Mesenchymal stem cell (in vitro differentiated cells and primary cell): ENCODE measurements at regions not wholly inside any gene's neighbourhood (a gene's known extent, or its start where the extent isn't known, plus 50 kb on each side); places are given as distances from the start of the nearest gene placed in this dataset.

Source experiments
- DNase-seq: peaks from one replicate; pipeline ENCODE4 v3.0.0-alpha.2; 2013
- H2AFZ ChIP-seq: one replicate; pipeline ENCODE4 v1.6.1; 2013; ENCODE audit warnings: low read depth, mild to moderate bottlenecking, control low read depth, inconsistent platforms, low read length, moderate library complexity
- H2AK5ac ChIP-seq: 2 replicates; pipeline ENCODE4 v1.6.1; 2013; ENCODE audit warnings: low read length, moderate library complexity, mild to moderate bottlenecking, inconsistent platforms; ENCODE audit not compliant: severe bottlenecking
- H2BK120ac ChIP-seq: one replicate; pipeline ENCODE4 v1.6.1; 2013; ENCODE audit warnings: low read depth, mild to moderate bottlenecking, inconsistent platforms, low read length, moderate library complexity
- H2BK12ac ChIP-seq, 2 experiments: one replicate each; pipeline ENCODE4 v1.6.1; 2013; ENCODE audit warnings: inconsistent platforms in 2 of 2, low read length in 2 of 2, mild to moderate bottlenecking in 2 of 2, moderate library complexity in 2 of 2, control low read depth in 1 of 2
- H2BK15ac ChIP-seq: one replicate; pipeline ENCODE4 v1.6.1; 2013; ENCODE audit warnings: mild to moderate bottlenecking, low read depth, inconsistent platforms; ENCODE audit not compliant: poor library complexity, severe bottlenecking
- H2BK5ac ChIP-seq: 2 replicates; pipeline ENCODE4 v1.6.1; 2013; ENCODE audit warnings: low read depth, mild to moderate bottlenecking, low read length, control low read depth, inconsistent platforms; ENCODE audit not compliant: poor library complexity, severe bottlenecking
- H3K14ac ChIP-seq, 2 experiments: one replicate each; pipeline ENCODE4 v1.6.1; 2013; ENCODE audit warnings: inconsistent platforms in 2 of 2, low read length in 2 of 2, control low read depth in 1 of 2, mild to moderate bottlenecking in 1 of 2, moderate library complexity in 1 of 2
- H3K18ac ChIP-seq, 2 experiments: one replicate each; pipeline ENCODE4 v1.6.1; 2013; ENCODE audit warnings: inconsistent platforms in 2 of 2, low read length in 2 of 2, control low read depth in 1 of 2, low read depth in 1 of 2, mild to moderate bottlenecking in 1 of 2
- H3K23ac ChIP-seq, 2 experiments: one replicate each; pipeline ENCODE4 v1.6.1; 2013; ENCODE audit warnings: inconsistent platforms in 2 of 2, low read length in 2 of 2, mild to moderate bottlenecking in 2 of 2, moderate library complexity in 2 of 2, control low read depth in 1 of 2
- H3K27ac ChIP-seq: 2 replicates; pipeline ENCODE4 v1.5.1; 2013; ENCODE audit warnings: mild to moderate bottlenecking, moderate library complexity, low read length, control low read depth, inconsistent platforms; ENCODE audit not compliant: poor library complexity, severe bottlenecking
- H3K27me3 ChIP-seq, 2 experiments: 2 replicates each; pipeline versions ENCODE4 v1.6.1 to v1.7.0; 2013; ENCODE audit warnings: low read length in 2 of 2, mild to moderate bottlenecking in 2 of 2, moderate library complexity in 2 of 2, control low read depth in 1 of 2, inconsistent platforms in 1 of 2; ENCODE audit not compliant: control insufficient read depth in 1 of 2, insufficient read depth in 1 of 2
- H3K36me3 ChIP-seq, 2 experiments: 2 replicates each; pipeline versions ENCODE4 v1.6.1 to v1.7.0; 2013; ENCODE audit warnings: low read length in 2 of 2, control low read depth in 1 of 2, inconsistent platforms in 1 of 2, low read depth in 1 of 2, mild to moderate bottlenecking in 1 of 2; ENCODE audit not compliant: insufficient read depth in 2 of 2, control insufficient read depth in 1 of 2
- H3K4ac ChIP-seq, 2 experiments: one replicate each; pipeline ENCODE4 v1.6.1; 2013; ENCODE audit warnings: inconsistent platforms in 2 of 2, low read length in 2 of 2, mild to moderate bottlenecking in 2 of 2, moderate library complexity in 2 of 2, control low read depth in 1 of 2, low read depth in 1 of 2
- H3K4me1 ChIP-seq: 2 replicates; pipeline ENCODE4 v1.6.1; 2013; ENCODE audit warnings: low read depth, low read length, control low read depth; ENCODE audit not compliant: control insufficient read depth, insufficient read depth
- H3K4me2 ChIP-seq: 2 replicates; pipeline ENCODE4 v1.6.1; 2013; ENCODE audit warnings: low read length, mild to moderate bottlenecking, inconsistent platforms; ENCODE audit not compliant: poor library complexity, severe bottlenecking
- H3K4me3 ChIP-seq, 2 experiments: 2 replicates each; pipeline versions ENCODE4 v1.5.1 to v1.7.0; 2013; ENCODE audit warnings: low read length in 2 of 2, mild to moderate bottlenecking in 2 of 2, control low read depth in 1 of 2, low read depth in 1 of 2; ENCODE audit not compliant: insufficient read depth in 1 of 2
- H3K79me1 ChIP-seq: replicated peaks from 2 replicates; pipeline ENCODE4 v1.6.1; 2013; ENCODE audit warnings: mild to moderate bottlenecking, control low read depth, low read length, inconsistent platforms; ENCODE audit not compliant: poor library complexity, severe bottlenecking
- H3K9ac ChIP-seq: 2 replicates; pipeline ENCODE4 v1.7.0; 2013; ENCODE audit warnings: mild to moderate bottlenecking, low read length, moderate library complexity
- H3K9me3 ChIP-seq: 2 replicates; pipeline ENCODE4 v1.7.0; 2013; ENCODE audit warnings: mild to moderate bottlenecking, low read length; ENCODE audit not compliant: control insufficient read depth
- H4K8ac ChIP-seq: one replicate; pipeline ENCODE4 v1.6.1; 2013; ENCODE audit warnings: inconsistent platforms, mild to moderate bottlenecking, low read length, moderate library complexity
- H4K91ac ChIP-seq: one replicate; pipeline ENCODE4 v1.6.1; 2013; ENCODE audit warnings: mild to moderate bottlenecking, low read length, inconsistent platforms
- WGBS: methylation state at CpG from one replicate; pipeline ENCODE4 v1.1.7; 2013; ENCODE audit warnings: mixed read lengths; 5-methylcytosine and 5-hydroxymethylcytosine counted together

- no peak for DNase-seq
- Histone ChIP-seq H2BK120ac (no peak overlapping the region), H2BK12ac (no peak overlapping the region), H3K9ac (no peak overlapping the region), H3K4me2 (no peak overlapping the region), H3K36me3 (no peaks in the 10 kb centered on the region), H2BK5ac (no peak overlapping the region), H3K4ac (no peak overlapping the region), H3K23ac (no peak overlapping the region), H3K14ac (no peak overlapping the region), H2BK15ac (no peak overlapping the region), H2AFZ (no peak overlapping the region), H3K4me1 (no peaks in the 10 kb centered on the region), H4K91ac (no peak overlapping the region), H3K4me3 (no peak overlapping the region), H3K79me1 (no peaks in the 10 kb centered on the region), H2AK5ac (no peak overlapping the region), H3K27ac (no peak overlapping the region), H3K27me3 (no peaks in the 10 kb centered on the region), H3K18ac (no peak overlapping the region), H3K9me3 (peaks cover 11% of the 10 kb centered on the region), H4K8ac (no peak overlapping the region)
- WGBS = 84% methylated on average over 36 of the region's 36 CpGs
Measured at GRCh38 chr22:49576241-49577141, 251.2 kb downstream of the BRD1 start.

- H3K18ac ChIP-seq = no peak overlapping the region
- no peaks in the 10 kb centered on the region for H3K36me3 ChIP-seq
- H3K4me3 ChIP-seq = no peak overlapping the region
- H4K91ac ChIP-seq = no peak overlapping the region
- no peak overlapping the region for H2BK12ac ChIP-seq
- H3K14ac ChIP-seq = no peak overlapping the region
- no peak overlapping the region for H4K8ac ChIP-seq
- no peak overlapping the region for H2AFZ ChIP-seq
- H3K4me2 ChIP-seq = no peak overlapping the region
- DNase-seq = no peak
- H2AK5ac ChIP-seq = no peak overlapping the region
- H3K79me1 ChIP-seq = no peaks in the 10 kb centered on the region
- H2BK5ac ChIP-seq = no peak overlapping the region
- no peak overlapping the region for H3K27ac ChIP-seq
- H3K4ac ChIP-seq = no peak overlapping the region
- WGBS = 91% methylated on average over 20 of the region's 20 CpGs
- H3K27me3 ChIP-seq = no peaks in the 10 kb centered on the region
- H3K4me1 ChIP-seq = no peaks in the 10 kb centered on the region
- no peak overlapping the region for H2BK15ac ChIP-seq
- H3K9ac ChIP-seq = no peak overlapping the region
- no peak overlapping the region for H2BK120ac ChIP-seq
- H3K9me3 ChIP-seq = peaks cover 6% of the 10 kb centered on the region
- no peak overlapping the region for H3K23ac ChIP-seq
Measured at GRCh38 chr22:49575703-49576081, 252.0 kb downstream of the BRD1 start.

- H3K9ac ChIP-seq = no peak overlapping the region
- no peaks in the 10 kb centered on the region for H3K27me3 ChIP-seq
- H3K79me1 ChIP-seq = no peaks in the 10 kb centered on the region
- no peak overlapping the region for H3K18ac ChIP-seq
- H2AFZ ChIP-seq = no peak overlapping the region
- no peaks in the 10 kb centered on the region for H3K36me3 ChIP-seq
- no peak overlapping the region for H2BK120ac ChIP-seq
- no peak overlapping the region for H3K4me2 ChIP-seq
- no peak for DNase-seq
- H3K4ac ChIP-seq = no peak overlapping the region
- no peak overlapping the region for H3K23ac ChIP-seq
- no peak overlapping the region for H3K27ac ChIP-seq
- no peak overlapping the region for H2AK5ac ChIP-seq
- H2BK12ac ChIP-seq = no peak overlapping the region
- H4K91ac ChIP-seq = no peak overlapping the region
- H3K4me3 ChIP-seq = no peak overlapping the region
- H3K9me3 ChIP-seq = peaks cover 1% of the 10 kb centered on the region
- no peak overlapping the region for H2BK5ac ChIP-seq
- WGBS = 80% methylated on average over 31 of the region's 31 CpGs
- H4K8ac ChIP-seq = no peak overlapping the region
- H2BK15ac ChIP-seq = no peak overlapping the region
- no peaks in the 10 kb centered on the region for H3K4me1 ChIP-seq
- no peak overlapping the region for H3K14ac ChIP-seq
Measured at GRCh38 chr22:49574881-49575702, 252.6 kb downstream of the BRD1 start.

- 91% methylated on average over 29 of the region's 30 CpGs for WGBS
- no peak overlapping the region for H3K4me3 ChIP-seq
Measured at GRCh38 chr22:49574205-49574880, 253.3 kb downstream of the BRD1 start.

More at GRCh38 chr22:49574205-49574880, 253.3 kb downstream of the BRD1 start:
- no peak for DNase-seq
- H3K9ac ChIP-seq = no peak overlapping the region
- H2BK120ac ChIP-seq = no peak overlapping the region
- no peak overlapping the region for H3K23ac ChIP-seq
- H2BK15ac ChIP-seq = no peak overlapping the region
- H4K8ac ChIP-seq = no peak overlapping the region
- no peak overlapping the region for H2BK12ac ChIP-seq
- no peak overlapping the region for H3K4me2 ChIP-seq
- no peaks in the 10 kb centered on the region for H3K27me3 ChIP-seq
- H3K27ac ChIP-seq = no peak overlapping the region
- H2AK5ac ChIP-seq = no peak overlapping the region
- no peaks in the 10 kb centered on the region for H3K9me3 ChIP-seq
- H3K79me1 ChIP-seq = no peaks in the 10 kb centered on the region
- H3K4me1 ChIP-seq = no peaks in the 10 kb centered on the region
- H3K18ac ChIP-seq = no peak overlapping the region
- H3K36me3 ChIP-seq = no peaks in the 10 kb centered on the region
- no peak overlapping the region for H3K4ac ChIP-seq
- H2BK5ac ChIP-seq = no peak overlapping the region
- no peak overlapping the region for H4K91ac ChIP-seq
- no peak overlapping the region for H2AFZ ChIP-seq
- H3K14ac ChIP-seq = no peak overlapping the region
